ENCODE measurements at regions not wholly inside any gene's neighbourhood (a gene's known extent, or its start where the extent isn't known, plus 50 kb on each side); places are given as distances from the start of the nearest gene placed in this dataset.

- intact Hi-C loops (cut with DNase I): no loop called here
- Histone ChIP-seq H3K36me3 (no peaks in the 10 kb centered on the region), H3K27ac (no peak overlapping the region), H3K9me3 (no peaks in the 10 kb centered on the region), H3K27me3 (no peaks in the 10 kb centered on the region), H3K4me3 (no peak overlapping the region), H3K4me1 (no peaks in the 10 kb centered on the region)
- DNase-seq (ENCODE audit: low spot score in 2 of 2): no peak
- TF ChIP-seq CTCF (IDR thresholded peaks at IDR 0.05): no peak
Observed at GRCh38 chr6:48917233-48917632, 545.8 kb downstream of the MMUT start.

- no peaks in the 10 kb centered on the region for H3K9me3 ChIP-seq
- no peaks in the 10 kb centered on the region for H3K27me3 ChIP-seq
- no peak for DNase-seq (ENCODE audit: low spot score in 2 of 2)
- no peak overlapping the region for H3K27ac ChIP-seq
- H3K4me3 ChIP-seq: no peak overlapping the region
- no peaks in the 10 kb centered on the region for H3K36me3 ChIP-seq
- intact Hi-C loops (cut with DNase I): no loop called here
- H3K4me1 ChIP-seq: no peaks in the 10 kb centered on the region
- no peak for TF ChIP-seq CTCF (IDR thresholded peaks at IDR 0.05)
Observed at GRCh38 chr6:48916607-48917006, 546.4 kb downstream of the MMUT start.

- intact Hi-C loops (cut with DNase I): no loop called here
- no peak for TF ChIP-seq CTCF (IDR thresholded peaks at IDR 0.05)
- no peaks in the 10 kb centered on the region for H3K36me3 ChIP-seq
- no peaks in the 10 kb centered on the region for H3K9me3 ChIP-seq
- H3K4me1 ChIP-seq: no peaks in the 10 kb centered on the region
- H3K4me3 ChIP-seq: no peak overlapping the region
- DNase-seq (ENCODE audit: low spot score in 2 of 2): no peak
- no peaks in the 10 kb centered on the region for H3K27me3 ChIP-seq
- no peak overlapping the region for H3K27ac ChIP-seq
Observed at GRCh38 chr6:48915591-48915990, 547.5 kb downstream of the MMUT start.

GRCh38 chr6:48912503-48912902 lies 550.5 kb downstream of the MMUT start:
- no peak for DNase-seq (ENCODE audit: low spot score in 2 of 2)
- no peak overlapping the region for H3K27ac ChIP-seq
- H3K36me3 ChIP-seq: no peaks in the 10 kb centered on the region
- H3K4me3 ChIP-seq: no peak overlapping the region
- intact Hi-C loops (cut with DNase I): no loop called here
- no peak for TF ChIP-seq CTCF (IDR thresholded peaks at IDR 0.05)
- H3K4me1 ChIP-seq: no peaks in the 10 kb centered on the region
- H3K9me3 ChIP-seq: no peaks in the 10 kb centered on the region
- no peaks in the 10 kb centered on the region for H3K27me3 ChIP-seq

GRCh38 chr6:48904809-48905208 lies 558.2 kb downstream of the MMUT start:
- no peak for DNase-seq (ENCODE audit: low spot score in 2 of 2)
- H3K4me3 ChIP-seq: no peak overlapping the region
- intact Hi-C loops (cut with DNase I): no loop called here
- no peaks in the 10 kb centered on the region for H3K36me3 ChIP-seq
- H3K4me1 ChIP-seq: no peaks in the 10 kb centered on the region
- no peak for TF ChIP-seq CTCF (IDR thresholded peaks at IDR 0.05)
- H3K27ac ChIP-seq: no peak overlapping the region
- H3K27me3 ChIP-seq: no peaks in the 10 kb centered on the region
- H3K9me3 ChIP-seq: no peaks in the 10 kb centered on the region

GRCh38 chr6:48894469-48894868 lies 568.6 kb downstream of the MMUT start:
- TF ChIP-seq CTCF (IDR thresholded peaks at IDR 0.05): no peak
- DNase-seq (ENCODE audit: low spot score in 2 of 2): no peak
- intact Hi-C loops (cut with DNase I): no loop called here

More at GRCh38 chr6:48894469-48894868, 568.6 kb downstream of the MMUT start:
- no peak overlapping the region for H3K4me3 ChIP-seq
- H3K9me3 ChIP-seq: no peaks in the 10 kb centered on the region
- H3K36me3 ChIP-seq: no peaks in the 10 kb centered on the region
- no peak overlapping the region for H3K27ac ChIP-seq
- H3K27me3 ChIP-seq: no peaks in the 10 kb centered on the region
- no peaks in the 10 kb centered on the region for H3K4me1 ChIP-seq

Data from ascending aorta (tissue), 2 donors.